ENCODE measurements at regions not wholly inside any gene's neighbourhood (a gene's known extent, or its start where the extent isn't known, plus 50 kb on each side); places are given as distances from the start of the nearest gene placed in this dataset.
"Not testable (repeated sequence)": the region's sequence is repeated elsewhere in the genome, so short reads cannot be mapped to it uniquely, and the experiment has no call there.

GRCh38 chr2:89142959-89143358 lies 451.5 kb downstream of the RPIA start:
- not testable (repeated sequence) for H3K4me1 Mint-ChIP-seq, H3K36me3 Mint-ChIP-seq, H3K9me3 Mint-ChIP-seq, H3K27me3 Mint-ChIP-seq, DNase-seq, H3K27ac Mint-ChIP-seq, H3K4me3 Mint-ChIP-seq

- not testable (repeated sequence) for H3K36me3 Mint-ChIP-seq, H3K9me3 Mint-ChIP-seq
Observed at GRCh38 chr2:89145342-89145741, 453.9 kb downstream of the RPIA start.

GRCh38 chr2:89148256-89148655 lies 456.8 kb downstream of the RPIA start:
- DNase-seq, H3K4me1 Mint-ChIP-seq, H3K36me3 Mint-ChIP-seq, H3K27ac Mint-ChIP-seq, H3K4me3 Mint-ChIP-seq, H3K9me3 Mint-ChIP-seq: not testable (repeated sequence)
- H3K27me3 Mint-ChIP-seq = peaks cover 10% of the 10 kb centered on the region

More at GRCh38 chr2:89145342-89145741, 453.9 kb downstream of the RPIA start:
- H3K27me3 Mint-ChIP-seq = peaks cover 10% of the 10 kb centered on the region
- H3K4me1 Mint-ChIP-seq, H3K4me3 Mint-ChIP-seq, DNase-seq, H3K27ac Mint-ChIP-seq: not testable (repeated sequence)

GRCh38 chr2:89151699-89152098 lies 460.2 kb downstream of the RPIA start:
- not testable (repeated sequence) for H3K36me3 Mint-ChIP-seq, H3K4me1 Mint-ChIP-seq, H3K9me3 Mint-ChIP-seq, H3K4me3 Mint-ChIP-seq, DNase-seq, H3K27ac Mint-ChIP-seq
- peaks cover 10% of the 10 kb centered on the region for H3K27me3 Mint-ChIP-seq

GRCh38 chr2:89152501-89152900 lies 461.0 kb downstream of the RPIA start:
- not testable (repeated sequence) for H3K9me3 Mint-ChIP-seq, DNase-seq, H3K4me3 Mint-ChIP-seq, H3K36me3 Mint-ChIP-seq, H3K27ac Mint-ChIP-seq, H3K4me1 Mint-ChIP-seq
- H3K27me3 Mint-ChIP-seq = peaks cover 10% of the 10 kb centered on the region

- not testable (repeated sequence) for H3K27me3 Mint-ChIP-seq, H3K9me3 Mint-ChIP-seq, DNase-seq, H3K27ac Mint-ChIP-seq, H3K36me3 Mint-ChIP-seq, H3K4me3 Mint-ChIP-seq, H3K4me1 Mint-ChIP-seq
Observed at GRCh38 chr2:89153210-89153609, 461.7 kb downstream of the RPIA start.

GRCh38 chr2:89154247-89154682 lies 462.8 kb downstream of the RPIA start:
- not testable (repeated sequence) for H3K27me3 Mint-ChIP-seq

GRCh38 chr2:89160306-89160705 lies 468.8 kb downstream of the RPIA start:
- not testable (repeated sequence) for H3K4me3 Mint-ChIP-seq, DNase-seq, H3K27ac Mint-ChIP-seq, H3K9me3 Mint-ChIP-seq, H3K4me1 Mint-ChIP-seq, H3K27me3 Mint-ChIP-seq, H3K36me3 Mint-ChIP-seq

More at GRCh38 chr2:89154247-89154682, 462.8 kb downstream of the RPIA start:
- not testable (repeated sequence) for H3K36me3 Mint-ChIP-seq, DNase-seq, H3K9me3 Mint-ChIP-seq, H3K4me3 Mint-ChIP-seq, H3K27ac Mint-ChIP-seq, H3K4me1 Mint-ChIP-seq

- not testable (repeated sequence) for H3K9me3 Mint-ChIP-seq, H3K27ac Mint-ChIP-seq, H3K36me3 Mint-ChIP-seq, H3K4me1 Mint-ChIP-seq, DNase-seq, H3K4me3 Mint-ChIP-seq, H3K27me3 Mint-ChIP-seq
Observed at GRCh38 chr2:89161626-89162025, 470.2 kb downstream of the RPIA start.

GRCh38 chr2:89170506-89171173 lies 479.2 kb downstream of the RPIA start:
- H3K36me3 Mint-ChIP-seq, H3K27ac Mint-ChIP-seq, H3K9me3 Mint-ChIP-seq, DNase-seq, H3K4me1 Mint-ChIP-seq, H3K4me3 Mint-ChIP-seq, H3K27me3 Mint-ChIP-seq: not testable (repeated sequence)

GRCh38 chr2:89171174-89171519 lies 479.7 kb downstream of the RPIA start:
- H3K27ac Mint-ChIP-seq, H3K36me3 Mint-ChIP-seq, H3K27me3 Mint-ChIP-seq, H3K4me1 Mint-ChIP-seq, H3K9me3 Mint-ChIP-seq, DNase-seq, H3K4me3 Mint-ChIP-seq: not testable (repeated sequence)

GRCh38 chr2:89177004-89177403 lies 485.5 kb downstream of the RPIA start:
- not testable (repeated sequence) for H3K27me3 Mint-ChIP-seq, H3K9me3 Mint-ChIP-seq, H3K4me3 Mint-ChIP-seq, H3K36me3 Mint-ChIP-seq, H3K27ac Mint-ChIP-seq, DNase-seq, H3K4me1 Mint-ChIP-seq

GRCh38 chr2:89182221-89182620 lies 490.7 kb downstream of the RPIA start:
- H3K27me3 Mint-ChIP-seq, H3K4me3 Mint-ChIP-seq, H3K9me3 Mint-ChIP-seq, DNase-seq, H3K27ac Mint-ChIP-seq, H3K4me1 Mint-ChIP-seq, H3K36me3 Mint-ChIP-seq: not testable (repeated sequence)

GRCh38 chr2:89184746-89185145 lies 493.3 kb downstream of the RPIA start:
- DNase-seq, H3K27ac Mint-ChIP-seq, H3K9me3 Mint-ChIP-seq, H3K27me3 Mint-ChIP-seq, H3K4me1 Mint-ChIP-seq, H3K4me3 Mint-ChIP-seq, H3K36me3 Mint-ChIP-seq: not testable (repeated sequence)

- not testable (repeated sequence) for H3K36me3 Mint-ChIP-seq, H3K27me3 Mint-ChIP-seq, H3K27ac Mint-ChIP-seq, H3K9me3 Mint-ChIP-seq, H3K4me3 Mint-ChIP-seq, H3K4me1 Mint-ChIP-seq, DNase-seq
Observed at GRCh38 chr2:89195636-89196251, 504.3 kb downstream of the RPIA start.

- not testable (repeated sequence) for H3K27ac Mint-ChIP-seq, H3K27me3 Mint-ChIP-seq, DNase-seq, H3K4me3 Mint-ChIP-seq, H3K4me1 Mint-ChIP-seq, H3K36me3 Mint-ChIP-seq, H3K9me3 Mint-ChIP-seq
Observed at GRCh38 chr2:89196719-89197118, 505.2 kb downstream of the RPIA start.

All from activated naive CD8-positive, alpha-beta T cell treated with anti-CD3 and anti-CD28 coated beads for 36 hours (primary cell).